Upper lobe of left lung (tissue), 4 donors: ENCODE measurements at regions not wholly inside any gene's neighbourhood (a gene's known extent, or its start where the extent isn't known, plus 50 kb on each side); places are given as distances from the start of the nearest gene placed in this dataset.

ENCODE experiments used
- CTCF ChIP-seq, 6 experiments: fragments of 450-650 bp in 4 of 6; fragments of 200-600 bp in 2 of 6; sonication (generic) in 2 of 6; IDR thresholded peaks; one replicate each; pipeline ENCODE4 v1.5.1; 2016 to 2019; ENCODE audit warnings: antibody characterized with exemption in 6 of 6
- EP300 ChIP-seq, 4 donors: sonication (generic); formaldehyde crosslinking; IDR thresholded peaks; one replicate each; pipeline ENCODE4 v1.5.1; 2017; ENCODE audit warnings: antibody characterized with exemption in 4 of 4, control low read depth in 2 of 4
- POLR2AphosphoS5 ChIP-seq, 2 donors: sonication (generic); formaldehyde crosslinking; IDR thresholded peaks; one replicate each; pipeline ENCODE4 v1.5.1; 2017; ENCODE audit warnings: antibody characterized with exemption in 2 of 2

- TF ChIP-seq CTCF (IDR thresholded peaks at IDR 0.05) (no peak), POLR2AphosphoS5 (IDR thresholded peaks at IDR 0.05) (no peak), EP300 (IDR thresholded peaks at IDR 0.05) (no peak)
These were observed 2212.2 kb upstream of the ACO1 start for GRCh38 chr9:30172206-30172605.
